ENCODE measurements at regions not wholly inside any gene's neighbourhood (a gene's known extent, or its start where the extent isn't known, plus 50 kb on each side); places are given as distances from the start of the nearest gene placed in this dataset.

GRCh38 chr5:18051953-18052352, 417.7 kb downstream of the TAF11L14 start:
- TF ChIP-seq CREB1 (IDR thresholded peaks at IDR 0.05) (no peak), CTCF (IDR thresholded peaks at IDR 0.05; ENCODE audit: control extremely low read depth in 1 of 3, insufficient read depth in 1 of 3, low read depth in 1 of 3, low read length in 3 of 3) (no peak), YY1 (IDR thresholded peaks at IDR 0.05; ENCODE audit: low read depth, low read length) (no peak)

All from H1 (cell line).